Hematopoietic multipotent progenitor cell treated with erythropoietin and hydrocortisone succinate and interleukin-3 and kit ligand, for 6 days (in vitro differentiated cells): ENCODE measurements at regions not wholly inside any gene's neighbourhood (a gene's known extent, or its start where the extent isn't known, plus 50 kb on each side); places are given as distances from the start of the nearest gene placed in this dataset.

ENCODE experiments used
- DNase-seq: peaks from one replicate; pipeline ENCODE4 v3.0.0-alpha.2; 2015

GRCh38 chr18:60987963-60988362, 345.3 kb upstream of the CDH20 start:
- DNase-seq, result no peak

- no peak for DNase-seq
These were observed 336.9 kb upstream of the CDH20 start for GRCh38 chr18:60996326-60996725.

GRCh38 chr18:60996822-60997221, 336.4 kb upstream of the CDH20 start:
- no peak for DNase-seq

GRCh38 chr18:61001138-61001537, 332.1 kb upstream of the CDH20 start:
- no peak for DNase-seq

GRCh38 chr18:61006687-61007224, 326.5 kb upstream of the CDH20 start:
- no peak for DNase-seq

GRCh38 chr18:61019338-61020301, 313.6 kb upstream of the CDH20 start:
- DNase-seq, result no peak

- DNase-seq, result no peak
These were observed 307.6 kb upstream of the CDH20 start for GRCh38 chr18:61025596-61025995.

- no peak for DNase-seq
These were observed 301.6 kb upstream of the CDH20 start for GRCh38 chr18:61031626-61032025.

- DNase-seq, result no peak
These were observed 298.6 kb upstream of the CDH20 start for GRCh38 chr18:61034580-61034979.

GRCh38 chr18:61039251-61039650, 294.0 kb upstream of the CDH20 start:
- no peak for DNase-seq

GRCh38 chr18:61047794-61048193, 285.4 kb upstream of the CDH20 start:
- DNase-seq, result no peak

- DNase-seq, result no peak
These were observed 275.8 kb upstream of the CDH20 start for GRCh38 chr18:61057443-61057842.

GRCh38 chr18:61062258-61062657, 271.0 kb upstream of the CDH20 start:
- no peak for DNase-seq

- DNase-seq, result no peak
These were observed 268.3 kb upstream of the CDH20 start for GRCh38 chr18:61064911-61065310.

GRCh38 chr18:61076986-61077385, 256.2 kb upstream of the CDH20 start:
- no peak for DNase-seq

GRCh38 chr18:61079714-61080113, 253.5 kb upstream of the CDH20 start:
- DNase-seq, result no peak

- DNase-seq, result no peak
These were observed 252.2 kb upstream of the CDH20 start for GRCh38 chr18:61080954-61081528.

GRCh38 chr18:61082976-61083630, 250.1 kb upstream of the CDH20 start:
- no peak for DNase-seq

GRCh38 chr18:61085036-61085435, 248.2 kb upstream of the CDH20 start:
- DNase-seq, result no peak

GRCh38 chr18:61085761-61086160, 247.5 kb upstream of the CDH20 start:
- no peak for DNase-seq

GRCh38 chr18:61086657-61087056, 246.6 kb upstream of the CDH20 start:
- no peak for DNase-seq

GRCh38 chr18:61091379-61091778, 241.9 kb upstream of the CDH20 start:
- DNase-seq, result no peak

GRCh38 chr18:61093965-61094364, 239.3 kb upstream of the CDH20 start:
- DNase-seq, result no peak

GRCh38 chr18:61096226-61096625, 237.0 kb upstream of the CDH20 start:
- DNase-seq, result no peak
